Renal cortical epithelial cell (primary cell): ENCODE measurements at regions not wholly inside any gene's neighbourhood (a gene's known extent, or its start where the extent isn't known, plus 50 kb on each side); places are given as distances from the start of the nearest gene placed in this dataset.

Source experiments
- DNase-seq: peaks from one replicate; pipeline ENCODE4 v3.0.0-alpha.2; 2011; ENCODE audit warnings: low read depth

GRCh38 chr22:26893173-26894110, 236.1 kb downstream of the MIAT start:
- DNase-seq: no peak

DNA sequence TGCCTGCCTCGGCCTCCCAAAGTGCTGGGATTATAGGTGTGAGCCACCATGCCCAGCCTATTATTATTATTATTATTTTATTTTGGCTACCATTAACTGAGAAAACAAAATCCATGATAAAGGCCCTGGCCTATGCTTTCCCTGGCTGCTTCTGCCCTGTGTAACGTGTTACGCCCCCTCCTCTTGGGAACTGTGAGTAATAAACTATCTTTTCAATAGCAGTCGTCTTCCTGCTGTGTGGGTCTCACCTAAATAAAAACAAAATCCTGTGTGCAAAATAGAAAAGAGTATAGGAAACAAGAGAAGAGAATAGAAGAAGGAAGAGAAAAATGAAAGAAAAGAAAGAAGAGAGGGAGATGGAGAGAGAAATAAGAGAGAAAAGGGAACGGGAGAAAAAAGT, 237.0 kb downstream of the MIAT start:
- DNase-seq: no peak

GRCh38 chr22:26894766-26895485, 237.5 kb downstream of the MIAT start:
- DNase-seq: peak; percentile 97

DNA sequence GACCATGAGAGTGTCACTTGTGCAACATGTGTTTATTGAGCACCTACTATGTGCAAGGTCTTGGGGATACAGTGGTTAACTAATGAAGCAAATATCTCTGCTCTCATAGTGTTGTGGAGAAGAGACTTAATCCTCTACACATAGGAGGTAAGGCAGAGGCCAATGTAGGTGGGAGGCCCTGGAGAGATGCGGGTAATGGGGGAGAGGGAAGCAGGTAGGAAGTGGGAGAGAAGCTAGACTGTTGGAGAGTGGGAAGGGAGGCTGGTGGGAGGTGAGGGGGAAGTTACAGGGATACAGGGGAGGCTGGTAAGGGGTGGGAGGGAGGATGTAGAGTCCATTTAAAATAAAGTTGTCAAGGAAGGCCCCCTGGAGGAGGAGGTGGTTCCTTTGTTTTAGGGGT, 240.0 kb downstream of the MIAT start:
- DNase-seq: no peak

DNA sequence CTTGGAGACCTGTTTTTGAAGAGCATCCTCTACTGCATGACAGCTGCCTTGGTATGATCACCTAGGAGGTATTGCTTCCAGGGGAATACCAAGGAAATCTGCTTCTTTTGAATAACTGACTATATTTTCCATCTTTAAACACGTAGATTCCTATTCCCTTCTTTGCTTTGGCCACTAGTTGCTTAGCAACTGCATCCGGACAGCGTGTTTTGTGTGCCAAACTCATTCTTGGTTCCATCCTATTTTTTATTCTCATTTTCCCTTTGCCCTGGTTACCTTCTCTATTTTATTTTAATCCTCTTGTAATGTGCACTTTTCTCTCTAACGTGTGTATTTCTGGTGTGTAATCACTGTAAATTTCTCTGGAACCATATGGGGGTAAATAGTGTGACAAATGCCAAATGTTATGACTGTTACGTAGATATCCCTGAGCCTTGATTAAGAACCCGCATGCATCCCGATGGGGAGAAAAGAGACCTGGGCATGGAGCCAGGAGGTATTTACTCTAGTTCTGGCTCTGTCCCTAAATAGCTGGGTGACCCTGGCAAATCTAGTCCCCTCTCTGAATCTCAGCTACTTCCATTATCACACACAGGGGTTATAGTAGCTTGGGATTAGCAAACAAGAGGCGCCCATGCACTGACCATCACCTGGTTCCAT, 241.7 kb downstream of the MIAT start:
- no peak for DNase-seq

- DNase-seq: no peak
Measured at GRCh38 chr22:26900787-26901186, 243.4 kb downstream of the MIAT start.

DNA sequence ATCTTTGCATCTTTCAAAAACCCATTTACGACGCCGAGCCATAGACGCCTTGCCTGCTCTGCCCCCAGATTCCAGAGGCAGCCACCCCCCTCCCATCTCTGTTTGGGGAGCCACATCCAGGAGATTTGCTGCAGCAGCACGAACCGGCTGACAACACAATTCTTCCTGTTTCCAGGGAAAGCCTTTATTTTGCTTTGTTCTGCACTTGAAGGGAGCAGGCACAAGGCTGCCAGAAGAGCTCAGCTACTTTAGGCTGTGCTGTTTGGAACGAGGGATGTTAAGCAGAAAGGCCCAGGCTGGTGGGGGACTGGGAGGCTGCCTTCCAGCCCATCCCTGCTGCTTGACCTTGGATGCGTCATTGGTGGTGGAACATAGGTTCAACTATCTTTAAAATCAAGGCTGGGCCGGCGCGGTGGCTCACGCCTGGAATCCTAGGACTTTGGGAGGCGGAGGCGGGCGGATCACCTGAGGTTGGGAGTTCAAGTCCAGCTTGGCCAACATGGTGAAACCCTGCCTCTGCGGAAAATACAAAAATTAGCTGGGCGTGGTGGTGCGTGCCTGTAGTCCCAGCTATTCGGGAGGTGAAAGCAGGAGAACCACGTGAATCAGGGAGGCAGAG, 243.9 kb downstream of the MIAT start:
- no peak for DNase-seq

- DNase-seq: no peak
Measured at GRCh38 chr22:26902401-26903029, 245.1 kb downstream of the MIAT start.

GRCh38 chr22:26903030-26903856, 245.9 kb downstream of the MIAT start:
- no peak for DNase-seq

DNA sequence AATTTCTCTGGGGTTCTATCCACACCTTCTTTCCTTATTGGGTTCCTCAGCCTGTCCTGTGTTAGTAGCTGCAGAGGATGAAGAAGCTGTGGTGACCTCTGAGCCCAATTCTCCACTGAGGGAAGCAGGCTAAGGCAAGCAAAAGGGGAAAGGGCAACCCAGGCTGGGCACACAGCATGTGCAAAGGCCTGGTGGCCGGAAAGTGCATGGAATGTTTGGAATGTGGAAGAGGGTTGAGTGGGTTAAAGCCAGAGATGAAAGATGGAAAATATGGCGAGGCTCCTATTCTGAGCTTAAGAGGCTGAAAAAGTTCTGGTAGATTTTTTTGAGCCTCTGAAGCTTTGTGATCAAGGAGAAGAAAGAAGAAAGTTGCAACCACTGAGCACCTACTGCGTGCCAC, 247.1 kb downstream of the MIAT start:
- no peak for DNase-seq

DNA sequence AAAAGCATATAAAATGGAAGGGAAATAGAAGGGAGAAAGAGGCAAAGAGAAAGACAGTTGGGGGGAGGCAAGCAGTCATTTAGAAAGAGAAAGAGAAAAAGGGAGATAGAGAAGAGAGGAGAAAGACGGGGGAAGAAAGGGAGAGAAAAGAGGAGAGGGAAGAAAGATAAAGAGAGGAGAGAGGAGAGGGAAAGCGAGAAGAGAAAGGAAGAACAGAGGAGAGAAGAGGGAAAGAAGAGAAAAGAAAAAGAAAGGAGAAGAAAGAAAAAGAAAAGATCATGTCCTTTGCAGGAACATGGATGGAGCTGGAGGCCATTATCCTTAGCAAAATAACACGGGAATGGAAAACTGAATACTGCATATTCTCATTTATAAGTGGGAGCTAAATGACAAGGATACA, 247.7 kb downstream of the MIAT start:
- DNase-seq: no peak

GRCh38 chr22:26905640-26906039, 248.3 kb downstream of the MIAT start:
- no peak for DNase-seq

- no peak for DNase-seq
Measured at GRCh38 chr22:26906464-26906863, 249.1 kb downstream of the MIAT start.

GRCh38 chr22:26907366-26907765, 250.0 kb downstream of the MIAT start:
- DNase-seq: no peak

DNA sequence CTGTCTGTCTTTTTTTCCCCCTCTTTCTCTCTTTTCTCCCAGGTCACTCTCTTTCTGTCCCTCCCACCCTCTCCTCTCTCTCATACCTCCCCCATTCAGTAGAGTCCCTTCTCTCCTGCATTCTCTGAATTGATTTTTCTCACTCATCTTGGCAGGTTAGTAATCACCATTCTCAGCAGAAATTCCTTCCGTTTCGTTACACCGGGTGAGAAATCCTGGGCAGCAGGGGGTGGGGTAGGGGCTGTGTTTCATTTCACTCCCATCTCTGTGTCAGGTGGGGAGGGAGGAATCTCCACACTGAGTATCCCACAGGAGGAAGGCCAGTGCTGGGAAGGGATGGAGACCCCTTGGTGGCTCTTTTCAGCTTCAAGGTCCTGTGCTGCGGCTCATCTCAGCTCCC, 253.5 kb downstream of the MIAT start:
- DNase-seq: no peak

GRCh38 chr22:26912655-26913345, 255.4 kb downstream of the MIAT start:
- DNase-seq: no peak

DNA sequence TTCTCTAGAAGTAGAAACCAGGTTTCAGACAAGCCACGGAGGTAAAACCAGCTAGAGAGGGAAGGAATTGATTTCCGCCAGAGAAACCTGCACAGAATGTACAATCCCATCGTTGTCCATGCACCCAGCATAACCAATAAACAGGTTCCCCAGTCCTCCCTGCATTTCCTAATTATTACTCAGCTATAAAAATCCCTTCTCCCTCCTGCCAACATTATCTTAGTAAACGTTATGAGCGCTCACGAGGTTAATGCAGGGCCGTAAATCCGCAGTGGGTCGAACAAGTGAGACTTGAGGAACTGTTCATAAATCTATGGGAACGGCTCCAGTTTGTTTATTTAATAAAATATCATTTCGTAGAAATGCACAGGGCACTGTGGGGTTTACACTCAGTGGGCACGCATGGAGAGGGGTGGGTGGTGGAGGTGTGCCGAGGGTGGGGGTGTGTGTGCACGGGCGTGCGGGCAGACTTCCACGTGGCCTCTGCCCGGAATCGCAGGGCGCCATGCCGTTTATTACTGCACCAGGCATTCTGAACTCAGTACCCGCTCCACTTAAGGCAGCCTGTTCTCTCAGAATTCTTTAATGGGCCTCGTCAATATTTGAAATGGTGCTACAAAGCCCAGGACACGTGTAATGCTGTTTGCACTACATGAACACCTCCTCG, 257.3 kb downstream of the MIAT start:
- DNase-seq: no peak

DNA sequence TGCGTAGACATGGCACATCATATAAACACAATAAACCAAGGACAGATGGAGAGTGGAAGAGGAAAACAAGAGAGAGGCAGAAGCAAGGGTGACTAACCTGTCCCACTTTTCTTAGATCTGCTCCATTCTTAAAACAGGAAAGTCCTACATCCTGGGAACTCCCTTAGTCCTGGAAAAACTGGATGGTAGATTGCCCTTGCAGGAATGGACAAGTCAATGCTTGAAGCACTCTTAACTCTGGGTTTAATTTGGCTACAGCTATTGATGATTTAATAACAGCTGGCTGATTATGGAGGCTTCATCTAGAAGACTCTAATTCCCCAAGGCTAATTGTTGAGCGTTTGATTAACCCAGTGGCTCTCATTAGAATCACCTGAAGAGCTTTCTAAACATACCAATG, 258.8 kb downstream of the MIAT start:
- DNase-seq: no peak

GRCh38 chr22:26918226-26918625, 260.8 kb downstream of the MIAT start:
- no peak for DNase-seq

GRCh38 chr22:26921726-26922125, 264.3 kb downstream of the MIAT start:
- DNase-seq: no peak
